Aorta (tissue), 5 donors: ENCODE measurements at regions not wholly inside any gene's neighbourhood (a gene's known extent, or its start where the extent isn't known, plus 50 kb on each side); places are given as distances from the start of the nearest gene placed in this dataset.
"Not testable (repeated sequence)": the region's sequence is repeated elsewhere in the genome, so short reads cannot be mapped to it uniquely, and the experiment has no call there.

Experiments used
- ATAC-seq: fragments of 200-7000 bp; cut with Tn5 transposase; one replicate; pipeline ENCODE4 v1.9.1; 2022; ENCODE audit warnings: moderate library complexity; ENCODE audit not compliant: low FRiP score
- DNase-seq, 2 donors: peaks; one replicate each; pipeline ENCODE4 v3.0.0-alpha.2; 2020
- H3K27ac ChIP-seq, 2 donors: one replicate each; pipeline ENCODE4 v1.5.1; 2013; ENCODE audit warnings: low read length in 2 of 2, mild to moderate bottlenecking in 2 of 2, moderate library complexity in 2 of 2, control low read depth in 1 of 2, inconsistent platforms in 1 of 2, low read depth in 1 of 2
- H3K27me3 ChIP-seq, 2 donors: one replicate each; pipeline ENCODE4 v1.6.1; 2013; ENCODE audit warnings: control low read depth in 1 of 2, low read length in 1 of 2, mild to moderate bottlenecking in 1 of 2, moderate library complexity in 1 of 2; ENCODE audit not compliant: insufficient read depth in 2 of 2, control insufficient read depth in 1 of 2
- H3K36me3 ChIP-seq, 2 donors: one replicate each; pipeline ENCODE4 v1.6.1; 2013; ENCODE audit warnings: control low read depth in 1 of 2, low read length in 1 of 2, mild to moderate bottlenecking in 1 of 2; ENCODE audit not compliant: insufficient read depth in 2 of 2, control insufficient read depth in 1 of 2
- H3K4me1 ChIP-seq, 2 donors: one replicate each; pipeline ENCODE4 v1.6.1; 2013; ENCODE audit warnings: low read length in 2 of 2, control low read depth in 1 of 2, mild to moderate bottlenecking in 1 of 2, moderate library complexity in 1 of 2; ENCODE audit not compliant: insufficient read depth in 2 of 2, control insufficient read depth in 1 of 2
- H3K4me3 ChIP-seq, 2 donors: one replicate each; pipeline ENCODE4 v1.5.1; 2013; ENCODE audit warnings: low read length in 2 of 2, control low read depth in 1 of 2, mild to moderate bottlenecking in 1 of 2
- H3K9me3 ChIP-seq: one replicate; pipeline ENCODE4 v1.6.1; 2013; ENCODE audit warnings: mild to moderate bottlenecking, low read length; ENCODE audit not compliant: control insufficient read depth
- WGBS, 2 donors: extraction: QIAGEN DNeasy Blood & Tissue Kit; methylation state at CpG; one replicate each; pipeline ENCODE4 v1.1.7; 2013; 5-methylcytosine and 5-hydroxymethylcytosine counted together
- intact Hi-C, 2 donors: fragments of 100-400 bp; cut with DNase I; formaldehyde crosslinking; loops; one replicate each; pipeline versions ENCODE4 v1.14.2 to v1.15.0; 2022
- donor health status: healthy with polysubstance abuse.
- donor health status: Bipolar disorder and iron deficiency.
- donor health status: DM: no; HTN: no; CAD: no.
- donor health status: DM: no; HTN: no; CAD: no.
- donor health status: DM: yes; HTN: yes; CAD: no.

GRCh38 chr6:37569317-37569716, 69.6 kb upstream of the CCDC167 start:
- Histone ChIP-seq H3K27me3 (no peaks in the 10 kb centered on the region), H3K36me3 (no peaks in the 10 kb centered on the region), H3K27ac (no peak overlapping the region), H3K9me3 (no peaks in the 10 kb centered on the region), H3K4me3 (no peak overlapping the region), H3K4me1 (no peaks in the 10 kb centered on the region)
- ATAC-seq (no peak), DNase-seq (no peak)
- 91 to 94% methylated on average over 4 of the region's 4 CpGs for WGBS, 2 donors
- intact Hi-C loops: loop anchor here (5.0 to 10.0 kb wide), 3 partner anchors 123 to 202 kb away; no protein-coding TSS in a partner anchor

GRCh38 chr6:37566950-37567349, 67.3 kb upstream of the CCDC167 start:
- no peak overlapping the region for H3K4me3 ChIP-seq
- DNase-seq: no peak
- no peak overlapping the region for H3K27ac ChIP-seq
- no peaks in the 10 kb centered on the region for H3K4me1 ChIP-seq
- H3K9me3 ChIP-seq: no peaks in the 10 kb centered on the region
- no peak for ATAC-seq
- intact Hi-C loops: loop anchor here (2.0 to 10.0 kb wide), 4 partner anchors 82 to 200 kb away; no protein-coding TSS in a partner anchor
- WGBS, 2 donors: 81% methylated on average over 3 of the region's 3 CpGs
- H3K36me3 ChIP-seq: no peaks in the 10 kb centered on the region
- no peaks in the 10 kb centered on the region for H3K27me3 ChIP-seq

- Histone ChIP-seq H3K9me3 (no peaks in the 10 kb centered on the region), H3K27me3 (no peaks in the 10 kb centered on the region), H3K4me1 (no peaks in the 10 kb centered on the region), H3K27ac (no peak overlapping the region), H3K4me3 (peak overlapping the region; percentile 13 to 19), H3K36me3 (no peaks in the 10 kb centered on the region)
- intact Hi-C loops: loop anchor here (2.0 to 10.0 kb wide), 4 partner anchors 82 to 199 kb away; no protein-coding TSS in a partner anchor
- DNase-seq (peak; percentile 62 to 88), ATAC-seq (peak; percentile 84)
- WGBS, 2 donors: 17 to 20% methylated on average over 19 to 28 of the region's 28 CpGs
These were observed 66.6 kb upstream of the CCDC167 start for GRCh38 chr6:37566111-37566949.

- Histone ChIP-seq H3K4me1 (no peaks in the 10 kb centered on the region), H3K9me3 (no peaks in the 10 kb centered on the region), H3K36me3 (no peaks in the 10 kb centered on the region), H3K27ac (no peak overlapping the region), H3K27me3 (no peaks in the 10 kb centered on the region), H3K4me3 (peak overlapping the region; percentile 13 to 19)
- intact Hi-C loops: loop anchor here (2.0 to 10.0 kb wide), 4 partner anchors 81 to 198 kb away; no protein-coding TSS in a partner anchor
- ATAC-seq (peak; percentile 27), DNase-seq (no peak)
- 4 to 5% methylated on average over 17 of the region's 17 CpGs for WGBS, 2 donors
These were observed 65.8 kb upstream of the CCDC167 start for GRCh38 chr6:37565267-37566110.

- not testable (repeated sequence) for H3K27ac ChIP-seq, H3K4me3 ChIP-seq, ATAC-seq, DNase-seq, H3K27me3 ChIP-seq, H3K9me3 ChIP-seq, H3K4me1 ChIP-seq, H3K36me3 ChIP-seq
- 82% methylated on average over 4 of the region's 4 CpGs for WGBS, 2 donors
- intact Hi-C loops: loop anchor here in 1 of 2 donors (10.0 kb wide), 1 partner anchor 188 kb away; no protein-coding TSS in a partner anchor
These were observed 63.2 kb upstream of the CCDC167 start for GRCh38 chr6:37562926-37563288.

- Histone ChIP-seq H3K4me1 (no peaks in the 10 kb centered on the region), H3K27me3 (no peaks in the 10 kb centered on the region), H3K4me3 (no peak overlapping the region), H3K36me3 (no peaks in the 10 kb centered on the region), H3K9me3 (no peaks in the 10 kb centered on the region), H3K27ac (no peak overlapping the region)
- intact Hi-C loops: loop anchor here in 1 of 2 donors (10.0 kb wide), 1 partner anchor 187 kb away; no protein-coding TSS in a partner anchor
- no peak for DNase-seq
- ATAC-seq: no peak
- WGBS, 2 donors: 88 to 89% methylated on average over 4 of the region's 4 CpGs
These were observed 61.7 kb upstream of the CCDC167 start for GRCh38 chr6:37561361-37561760.

- Histone ChIP-seq H3K27me3 (no peaks in the 10 kb centered on the region), H3K4me1 (no peaks in the 10 kb centered on the region), H3K4me3 (no peak overlapping the region), H3K27ac (no peak overlapping the region), H3K9me3 (no peaks in the 10 kb centered on the region), H3K36me3 (no peaks in the 10 kb centered on the region)
- ATAC-seq: no peak
- no peak for DNase-seq
- intact Hi-C loops: loop anchor here in 1 of 2 donors (10.0 kb wide), 1 partner anchor 186 kb away; no protein-coding TSS in a partner anchor
- WGBS, 2 donors: 91 to 95% methylated on average over 3 of the region's 3 CpGs
These were observed 61.0 kb upstream of the CCDC167 start for GRCh38 chr6:37560737-37561103.

- no peaks in the 10 kb centered on the region for H3K4me1 ChIP-seq
- ATAC-seq (no peak), DNase-seq (no peak)
- H3K27me3 ChIP-seq: no peaks in the 10 kb centered on the region
- no peak overlapping the region for H3K4me3 ChIP-seq
- intact Hi-C loops: no loop called here
- WGBS, 2 donors: 68 to 87% methylated on average over 4 of the region's 4 CpGs
- H3K36me3 ChIP-seq: no peaks in the 10 kb centered on the region
- no peak overlapping the region for H3K27ac ChIP-seq
- no peaks in the 10 kb centered on the region for H3K9me3 ChIP-seq
These were observed 59.8 kb upstream of the CCDC167 start for GRCh38 chr6:37559501-37559900.
